CD4-positive, CD25-positive, alpha-beta regulatory T cell (primary cell): ENCODE measurements at regions not wholly inside any gene's neighbourhood (a gene's known extent, or its start where the extent isn't known, plus 50 kb on each side); places are given as distances from the start of the nearest gene placed in this dataset.
A peak's percentile ranks its signal among the peaks of the same experiment; 100 is the strongest.

Source experiments
- ATAC-seq, 2 donors: fragments of 150-1000 bp; cut with Tn5 transposase; one replicate each; pipeline ENCODE4 v1.10.0; 2021; ENCODE audit warnings: low read depth in 2 of 2, moderate number of reproducible peaks in 2 of 2, moderate library complexity in 1 of 2
- DNase-seq, 3 donors: peaks; one replicate each; pipeline versions ENCODE4 v3.0.0 to v3.0.0-alpha.2; 2012 to 2022; ENCODE audit warnings: mixed read lengths in 1 of 3
- H3K27ac ChIP-seq: one replicate; pipeline ENCODE4 v1.7.0; 2013; ENCODE audit warnings: mild to moderate bottlenecking, low read length; ENCODE audit not compliant: insufficient read depth, poor library complexity, severe bottlenecking
- H3K27me3 ChIP-seq: one replicate; pipeline ENCODE4 v1.7.0; 2013; ENCODE audit warnings: low read length; ENCODE audit not compliant: control insufficient read depth, insufficient read depth
- H3K36me3 ChIP-seq: one replicate; pipeline ENCODE4 v1.7.0; 2013; ENCODE audit warnings: mild to moderate bottlenecking, low read length, moderate library complexity; ENCODE audit not compliant: control insufficient read depth, insufficient read depth
- H3K4me1 ChIP-seq: 2 replicates; pipeline ENCODE4 v1.7.0; 2013; ENCODE audit warnings: mild to moderate bottlenecking, low read length; ENCODE audit not compliant: insufficient read depth, control insufficient read depth, poor library complexity, severe bottlenecking
- H3K4me3 ChIP-seq: one replicate; pipeline ENCODE4 v1.7.0; 2013; ENCODE audit warnings: low read depth, mild to moderate bottlenecking, low read length, moderate library complexity
- H3K9me3 ChIP-seq, 2 experiments: 1 replicate in 1 of 2; 2 replicates in 1 of 2; pipeline ENCODE4 v1.7.0; 2013; ENCODE audit warnings: low read length in 2 of 2, mild to moderate bottlenecking in 1 of 2, moderate library complexity in 1 of 2; ENCODE audit not compliant: control insufficient read depth in 2 of 2
- H3K27ac Mint-ChIP-seq, 3 donors: one replicate each; pipeline ENCODE4 v1.8.0; 2020 to 2022; ENCODE audit warnings: mild to moderate bottlenecking in 3 of 3, mixed read lengths in 3 of 3, moderate library complexity in 2 of 3
- H3K27me3 Mint-ChIP-seq: one replicate; pipeline ENCODE4 v1.8.0; 2022; ENCODE audit warnings: mild to moderate bottlenecking, mixed read lengths
- H3K36me3 Mint-ChIP-seq: one replicate; pipeline ENCODE4 v1.8.0; 2020; ENCODE audit warnings: mixed read lengths
- H3K4me1 Mint-ChIP-seq, 4 donors: one replicate each; pipeline ENCODE4 v1.8.0; 2020 to 2022; ENCODE audit warnings: mixed read lengths in 4 of 4, mild to moderate bottlenecking in 1 of 4
- H3K4me3 Mint-ChIP-seq, 4 donors: one replicate each; pipeline ENCODE4 v1.8.0; 2020 to 2022; ENCODE audit warnings: mild to moderate bottlenecking in 4 of 4, mixed read lengths in 4 of 4, moderate library complexity in 3 of 4
- H3K9me3 Mint-ChIP-seq, 7 donors: one replicate each; pipeline ENCODE4 v1.8.0; 2020 to 2022; ENCODE audit warnings: mixed read lengths in 7 of 7, mild to moderate bottlenecking in 3 of 7, moderate library complexity in 2 of 7

DNA sequence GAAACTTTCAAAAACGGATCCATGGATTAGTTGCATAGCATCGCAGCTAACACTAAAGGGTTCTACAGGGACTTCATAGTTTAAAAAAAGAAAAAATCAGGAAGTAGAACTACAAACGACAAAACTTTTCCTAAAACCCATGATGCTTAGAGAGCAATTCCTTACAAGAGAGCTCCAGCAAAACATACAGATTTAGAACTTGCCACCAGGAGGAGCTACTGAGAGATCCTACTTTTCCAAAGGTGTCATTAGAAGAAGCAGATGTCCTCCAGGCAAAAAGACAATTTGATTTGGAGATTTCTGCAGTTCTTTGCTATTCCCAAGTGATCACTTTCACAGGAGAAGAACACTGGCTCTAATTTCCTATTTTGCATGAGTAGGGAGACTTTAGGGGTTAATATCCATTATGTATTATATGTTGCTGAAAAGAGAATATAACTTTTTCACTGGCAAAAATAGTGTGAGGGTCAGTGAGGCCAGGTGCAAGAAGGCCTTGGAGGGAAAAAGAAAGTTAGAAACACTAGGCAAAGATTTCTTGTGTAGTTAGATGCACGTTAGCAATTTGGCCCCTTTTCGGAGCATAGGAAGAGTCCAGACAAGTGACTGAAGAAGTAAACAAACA is 436.2 kb downstream of the SUCLG1 start:
- Histone ChIP-seq H3K27me3 (no peaks in the 10 kb centered on the region), H3K4me1 (no peaks in the 10 kb centered on the region), H3K9me3 (no peaks in the 10 kb centered on the region), H3K4me3 (no peak overlapping the region), H3K27ac (no peak overlapping the region), H3K36me3 (no peaks in the 10 kb centered on the region)
- no peak overlapping the region for H3K4me3 Mint-ChIP-seq
- H3K36me3 Mint-ChIP-seq = no peaks in the 10 kb centered on the region
- no peaks in the 10 kb centered on the region for H3K27me3 Mint-ChIP-seq
- peaks cover 0 to 2% (median 0%) of the 10 kb centered on the region in 7 donors for H3K9me3 Mint-ChIP-seq
- no peak for ATAC-seq
- H3K4me1 Mint-ChIP-seq = no peaks in the 10 kb centered on the region
- peak in 2 of 3 donors; percentile 2 to 50 for DNase-seq
- no peak overlapping the region for H3K27ac Mint-ChIP-seq

DNA sequence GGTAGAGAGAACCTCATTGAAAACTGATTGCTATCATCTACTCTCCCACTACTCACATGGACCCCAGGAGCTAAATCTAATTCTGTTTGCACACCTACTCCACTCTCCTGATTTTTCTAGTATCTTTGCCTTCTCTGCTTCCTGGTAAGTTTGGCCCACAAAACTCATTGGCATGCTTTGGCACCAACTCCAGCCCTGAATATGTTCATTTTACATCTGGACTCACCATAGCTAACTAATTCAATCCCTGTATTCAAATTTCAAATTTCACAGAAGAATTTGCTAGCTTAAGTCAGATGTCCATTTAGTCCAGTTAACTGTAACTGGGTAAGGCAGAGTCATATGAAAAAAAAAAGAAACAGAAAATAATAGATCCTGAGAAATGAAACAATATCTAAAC is 442.1 kb downstream of the SUCLG1 start:
- no peak overlapping the region for H3K4me3 Mint-ChIP-seq
- ATAC-seq = no peak
- no peaks in the 10 kb centered on the region for H3K27me3 ChIP-seq
- H3K27ac ChIP-seq = no peak overlapping the region
- H3K4me1 ChIP-seq = no peaks in the 10 kb centered on the region
- H3K27ac Mint-ChIP-seq = no peak overlapping the region
- H3K9me3 Mint-ChIP-seq = no peaks in the 10 kb centered on the region
- no peaks in the 10 kb centered on the region for H3K36me3 ChIP-seq
- no peak overlapping the region for H3K4me3 ChIP-seq
- H3K27me3 Mint-ChIP-seq = no peaks in the 10 kb centered on the region
- H3K9me3 ChIP-seq = no peaks in the 10 kb centered on the region
- no peaks in the 10 kb centered on the region for H3K4me1 Mint-ChIP-seq
- no peaks in the 10 kb centered on the region for H3K36me3 Mint-ChIP-seq
- no peak for DNase-seq

DNA sequence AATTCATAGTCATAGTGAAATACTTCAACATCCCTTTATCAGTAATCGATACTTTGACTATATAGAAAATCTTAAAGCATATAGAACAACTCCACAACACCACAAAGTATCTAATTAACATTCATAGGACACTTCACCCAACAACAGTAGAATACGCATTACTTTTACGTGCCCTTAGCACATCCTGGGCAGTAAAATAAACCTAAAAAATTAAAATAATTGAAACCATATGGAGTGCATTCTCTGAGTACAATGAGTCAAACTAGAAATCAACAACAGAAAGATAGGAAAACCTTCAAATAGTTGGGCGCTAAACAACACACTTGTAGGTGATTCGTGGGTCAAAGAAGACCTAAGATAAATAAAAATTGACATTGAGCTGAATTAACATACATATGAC is 442.9 kb downstream of the SUCLG1 start:
- Histone ChIP-seq H3K27ac (no peak overlapping the region), H3K36me3 (no peaks in the 10 kb centered on the region), H3K4me3 (no peak overlapping the region), H3K4me1 (no peaks in the 10 kb centered on the region), H3K9me3 (no peaks in the 10 kb centered on the region), H3K27me3 (no peaks in the 10 kb centered on the region)
- H3K9me3 Mint-ChIP-seq = no peaks in the 10 kb centered on the region
- no peak overlapping the region for H3K27ac Mint-ChIP-seq
- DNase-seq (no peak), ATAC-seq (no peak)
- no peaks in the 10 kb centered on the region for H3K27me3 Mint-ChIP-seq
- no peaks in the 10 kb centered on the region for H3K36me3 Mint-ChIP-seq
- H3K4me1 Mint-ChIP-seq = no peaks in the 10 kb centered on the region
- no peak overlapping the region for H3K4me3 Mint-ChIP-seq

DNA sequence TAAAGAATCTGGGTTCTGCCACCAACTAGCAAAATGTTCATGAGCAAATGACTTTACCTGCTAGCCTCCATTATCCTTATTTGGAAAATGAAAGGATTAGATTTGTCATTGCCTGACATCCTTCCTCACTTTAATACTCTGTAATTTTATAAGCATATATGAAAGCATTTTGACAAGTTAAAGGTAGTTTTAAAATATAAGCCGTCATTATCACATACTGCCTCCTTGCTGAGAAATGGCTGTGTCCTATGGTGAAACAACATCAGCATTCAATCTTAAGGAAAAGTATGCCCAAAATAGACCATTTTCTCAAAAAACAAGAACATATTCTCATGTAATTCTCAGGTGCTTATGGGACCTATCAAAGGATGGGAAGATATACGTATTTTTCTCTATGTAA is 461.2 kb downstream of the SUCLG1 start:
- Mint-ChIP-seq H3K4me3 (no peak overlapping the region), H3K27ac (no peak overlapping the region), H3K36me3 (no peaks in the 10 kb centered on the region), H3K4me1 (no peaks in the 10 kb centered on the region), H3K9me3 (peaks cover 0 to 7% (median 0%) of the 10 kb centered on the region in 7 donors), H3K27me3 (peaks cover 13% of the 10 kb centered on the region)
- ATAC-seq = no peak
- no peaks in the 10 kb centered on the region for H3K9me3 ChIP-seq
- no peaks in the 10 kb centered on the region for H3K36me3 ChIP-seq
- no peak for DNase-seq
- H3K27ac ChIP-seq = no peak overlapping the region
- no peaks in the 10 kb centered on the region for H3K4me1 ChIP-seq
- H3K4me3 ChIP-seq = no peak overlapping the region
- H3K27me3 ChIP-seq = no peaks in the 10 kb centered on the region

DNA sequence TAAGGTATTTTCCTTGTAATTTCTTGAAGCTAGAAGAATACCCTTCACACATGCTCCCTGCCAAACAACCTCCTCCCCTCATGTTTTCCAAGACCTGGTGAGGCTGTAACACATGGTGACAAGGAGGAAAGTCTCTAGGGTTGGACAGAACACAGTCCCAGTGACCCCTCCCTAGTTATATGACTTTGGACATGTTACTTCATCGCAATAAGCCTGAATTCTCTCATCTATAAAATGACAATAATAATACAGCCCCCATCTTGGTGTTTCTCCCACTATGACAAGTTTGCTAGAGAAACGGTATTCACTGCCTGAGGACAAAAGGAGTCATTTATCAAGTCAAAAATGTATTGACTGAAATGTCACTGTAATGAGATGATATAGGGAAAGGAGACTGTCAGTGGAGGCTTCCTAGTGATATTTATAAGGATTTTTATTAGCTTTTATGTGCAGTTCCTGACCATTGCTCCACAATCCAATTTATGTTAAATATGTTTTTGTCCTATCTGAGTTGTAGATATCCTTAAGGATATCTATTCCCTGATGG is 464.4 kb downstream of the SUCLG1 start:
- Histone ChIP-seq H3K27ac (no peak overlapping the region), H3K9me3 (no peaks in the 10 kb centered on the region), H3K4me1 (no peaks in the 10 kb centered on the region), H3K36me3 (no peaks in the 10 kb centered on the region), H3K4me3 (no peak overlapping the region), H3K27me3 (no peaks in the 10 kb centered on the region)
- ATAC-seq (no peak), DNase-seq (no peak)
- Mint-ChIP-seq H3K36me3 (no peaks in the 10 kb centered on the region), H3K4me1 (no peaks in the 10 kb centered on the region), H3K9me3 (peaks cover 0 to 6% (median 0%) of the 10 kb centered on the region in 7 donors), H3K27ac (no peak overlapping the region), H3K4me3 (no peak overlapping the region), H3K27me3 (peaks cover 13% of the 10 kb centered on the region)

DNA sequence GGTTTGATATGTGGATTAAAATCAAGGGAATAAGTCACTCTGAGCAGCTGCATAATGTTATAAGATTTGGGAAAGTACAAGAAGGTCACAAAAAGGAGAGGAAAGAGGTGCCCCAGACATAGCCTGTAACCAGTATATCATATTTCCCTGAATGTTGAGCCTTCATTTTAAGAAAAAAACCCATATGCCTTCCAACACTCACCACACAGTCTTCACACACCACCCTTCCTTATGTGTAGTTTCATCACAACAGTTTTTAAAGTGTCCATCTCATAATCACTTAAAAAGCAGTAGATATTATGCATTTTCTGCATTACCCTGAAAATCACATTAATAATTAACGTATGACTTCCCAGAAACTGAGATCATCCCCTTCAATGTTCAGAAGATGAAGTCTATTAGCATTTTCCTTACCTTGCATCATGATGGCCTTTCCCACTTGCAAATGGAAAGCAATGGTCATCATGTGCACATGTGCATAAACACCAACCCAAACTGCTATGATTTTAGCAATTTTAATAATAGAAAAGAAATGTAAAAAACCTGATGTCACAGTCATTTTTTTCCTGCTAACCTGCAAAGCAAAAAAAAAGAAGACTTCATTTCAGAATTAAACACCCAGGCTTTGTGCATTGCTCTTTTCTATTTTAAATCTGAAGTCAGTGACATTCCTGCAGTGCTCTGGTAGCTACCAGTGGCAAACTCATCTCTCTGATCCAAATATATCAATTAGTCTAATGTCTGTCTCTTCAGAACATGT is 465.0 kb downstream of the SUCLG1 start:
- Histone ChIP-seq H3K27ac (no peak overlapping the region), H3K4me3 (no peak overlapping the region), H3K36me3 (no peaks in the 10 kb centered on the region), H3K4me1 (no peaks in the 10 kb centered on the region), H3K9me3 (no peaks in the 10 kb centered on the region), H3K27me3 (no peaks in the 10 kb centered on the region)
- no peak for ATAC-seq
- peaks cover 13% of the 10 kb centered on the region for H3K27me3 Mint-ChIP-seq
- peaks cover 0 to 6% (median 0%) of the 10 kb centered on the region in 7 donors for H3K9me3 Mint-ChIP-seq
- H3K36me3 Mint-ChIP-seq = no peaks in the 10 kb centered on the region
- H3K4me3 Mint-ChIP-seq = no peak overlapping the region
- no peak for DNase-seq
- no peak overlapping the region for H3K27ac Mint-ChIP-seq
- no peaks in the 10 kb centered on the region for H3K4me1 Mint-ChIP-seq

DNA sequence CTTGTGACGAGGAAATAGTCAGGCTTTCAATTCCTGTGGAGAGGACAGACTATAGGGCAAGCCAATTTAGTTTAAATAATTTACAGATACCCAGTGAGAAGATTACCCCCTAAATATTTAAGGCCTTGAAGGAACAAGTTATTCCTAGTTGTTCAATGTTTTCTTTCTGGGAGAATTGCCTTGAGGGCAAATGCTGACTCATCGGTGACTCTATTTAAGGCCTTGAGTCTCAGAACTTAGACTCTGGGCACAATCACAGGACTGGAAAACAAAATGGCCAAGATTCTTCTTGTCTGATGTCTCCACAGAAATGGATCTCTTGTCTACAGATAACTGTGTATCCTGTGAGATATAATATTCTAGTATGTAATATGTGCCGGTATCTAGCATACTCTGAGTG is 467.1 kb downstream of the SUCLG1 start:
- H3K4me1 ChIP-seq = no peaks in the 10 kb centered on the region
- H3K4me1 Mint-ChIP-seq = no peaks in the 10 kb centered on the region

DNA sequence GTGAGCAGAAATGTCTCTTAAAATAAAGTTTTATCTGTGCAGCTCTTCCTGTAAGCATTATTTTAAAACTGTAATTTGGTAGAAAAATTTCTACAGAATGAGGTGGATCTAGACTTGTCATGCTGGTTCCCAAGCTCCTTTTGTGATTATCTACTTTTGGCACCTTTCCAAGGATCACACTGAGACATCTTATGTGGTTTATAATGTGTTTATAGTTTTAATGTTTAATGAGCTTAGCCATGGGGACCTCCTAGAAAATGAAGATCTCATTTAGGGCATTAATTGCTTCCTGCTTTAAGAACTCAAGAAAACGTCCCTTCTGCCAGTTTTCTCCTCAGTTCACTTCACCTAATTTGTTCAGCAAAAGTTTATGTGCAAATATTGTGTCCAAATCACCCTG is 468.4 kb downstream of the SUCLG1 start:
- H3K27ac ChIP-seq = no peak overlapping the region
- Mint-ChIP-seq H3K27me3 (peaks cover 9% of the 10 kb centered on the region), H3K36me3 (no peaks in the 10 kb centered on the region), H3K4me3 (no peak overlapping the region), H3K4me1 (no peaks in the 10 kb centered on the region), H3K27ac (no peak overlapping the region), H3K9me3 (peaks cover 0 to 7% (median 3%) of the 10 kb centered on the region in 7 donors)
- H3K27me3 ChIP-seq = no peaks in the 10 kb centered on the region
- H3K4me3 ChIP-seq = no peak overlapping the region
- no peaks in the 10 kb centered on the region for H3K4me1 ChIP-seq
- H3K9me3 ChIP-seq = no peaks in the 10 kb centered on the region
- no peaks in the 10 kb centered on the region for H3K36me3 ChIP-seq
- DNase-seq (no peak), ATAC-seq (no peak)

More for the DNA sequence above, 467.1 kb downstream of the SUCLG1 start:
- peaks cover 0 to 7% (median 2%) of the 10 kb centered on the region in 7 donors for H3K9me3 Mint-ChIP-seq
- DNase-seq (no peak), ATAC-seq (no peak)
- Histone ChIP-seq H3K4me3 (no peak overlapping the region), H3K27me3 (no peaks in the 10 kb centered on the region), H3K27ac (no peak overlapping the region), H3K36me3 (no peaks in the 10 kb centered on the region), H3K9me3 (no peaks in the 10 kb centered on the region)
- no peak overlapping the region for H3K4me3 Mint-ChIP-seq
- no peak overlapping the region for H3K27ac Mint-ChIP-seq
- peaks cover 9% of the 10 kb centered on the region for H3K27me3 Mint-ChIP-seq
- no peaks in the 10 kb centered on the region for H3K36me3 Mint-ChIP-seq
